ENCODE measurements at regions not wholly inside any gene's neighbourhood (a gene's known extent, or its start where the extent isn't known, plus 50 kb on each side); places are given as distances from the start of the nearest gene placed in this dataset.

- H4K8ac ChIP-seq (ENCODE audit: low read depth, low read length): no peak overlapping the region
- no peak overlapping the region for H3K27ac ChIP-seq (ENCODE audit: low read depth, low read length)
- H3K56ac ChIP-seq (ENCODE audit: low read length): no peak overlapping the region
- H2AK5ac ChIP-seq (ENCODE audit: low read length): no peak overlapping the region
- no peak overlapping the region for H2BK15ac ChIP-seq (replicated peaks; ENCODE audit: low read depth)
- no peaks in the 10 kb centered on the region for H3K79me1 ChIP-seq (ENCODE audit: low read length)
- no peak overlapping the region for H3K4ac ChIP-seq (ENCODE audit: low read depth, low read length)
- H3K4me1 ChIP-seq (ENCODE audit: control insufficient read depth, low read depth, low read length): no peaks in the 10 kb centered on the region
- H2BK120ac ChIP-seq (ENCODE audit: low read depth, low read length): no peak overlapping the region
- no peak overlapping the region for H3K18ac ChIP-seq (ENCODE audit: low read length)
- H4K5ac ChIP-seq (ENCODE audit: low read length): no peak overlapping the region
- no peak overlapping the region for H3K4me2 ChIP-seq (ENCODE audit: low read length)
- WGBS (ENCODE audit: extremely low coverage, insufficient coverage, low lambda C conversion rate): no CpG with 5 or more reads among the region's 17 CpGs
- no peak overlapping the region for H3K9ac ChIP-seq (ENCODE audit: low read length)
- no peak overlapping the region for H3K4me3 ChIP-seq (ENCODE audit: low read length)
- no peaks in the 10 kb centered on the region for H3K36me3 ChIP-seq (ENCODE audit: control insufficient read depth, insufficient read depth, low read length)
- no peak overlapping the region for H2BK5ac ChIP-seq (ENCODE audit: low read length)
- no peaks in the 10 kb centered on the region for H3K27me3 ChIP-seq (ENCODE audit: insufficient read depth, low read length, poor library complexity)
- no peak overlapping the region for H3K23ac ChIP-seq (ENCODE audit: low read length)
- DNase-seq: no peak
- H3K79me2 ChIP-seq (ENCODE audit: control insufficient read depth, insufficient read depth, low read length): no peaks in the 10 kb centered on the region
Observed at GRCh38 chr5:4229414-4230292, 634.0 kb downstream of the IRX1 start.

GRCh38 chr5:4230471-4230785 is 634.8 kb downstream of the IRX1 start:
- H3K4me2 ChIP-seq (ENCODE audit: low read length): no peak overlapping the region
- no peak overlapping the region for H3K4ac ChIP-seq (ENCODE audit: low read depth, low read length)
- WGBS (ENCODE audit: extremely low coverage, insufficient coverage, low lambda C conversion rate): no CpG with 5 or more reads among the region's 15 CpGs
- H3K4me3 ChIP-seq (ENCODE audit: low read length): no peak overlapping the region
- H3K79me1 ChIP-seq (ENCODE audit: low read length): no peaks in the 10 kb centered on the region
- no peak overlapping the region for H3K23ac ChIP-seq (ENCODE audit: low read length)
- no peak overlapping the region for H3K27ac ChIP-seq (ENCODE audit: low read depth, low read length)
- no peak overlapping the region for H3K56ac ChIP-seq (ENCODE audit: low read length)
- H3K9ac ChIP-seq (ENCODE audit: low read length): no peak overlapping the region
- no peak overlapping the region for H2BK15ac ChIP-seq (replicated peaks; ENCODE audit: low read depth)
- H2BK120ac ChIP-seq (ENCODE audit: low read depth, low read length): no peak overlapping the region
- no peaks in the 10 kb centered on the region for H3K27me3 ChIP-seq (ENCODE audit: insufficient read depth, low read length, poor library complexity)
- H3K4me1 ChIP-seq (ENCODE audit: control insufficient read depth, low read depth, low read length): no peaks in the 10 kb centered on the region
- no peaks in the 10 kb centered on the region for H3K79me2 ChIP-seq (ENCODE audit: control insufficient read depth, insufficient read depth, low read length)
- no peak overlapping the region for H4K5ac ChIP-seq (ENCODE audit: low read length)
- H2BK5ac ChIP-seq (ENCODE audit: low read length): no peak overlapping the region
- no peak for DNase-seq
- H2AK5ac ChIP-seq (ENCODE audit: low read length): no peak overlapping the region
- no peak overlapping the region for H4K8ac ChIP-seq (ENCODE audit: low read depth, low read length)
- no peak overlapping the region for H3K18ac ChIP-seq (ENCODE audit: low read length)
- no peaks in the 10 kb centered on the region for H3K36me3 ChIP-seq (ENCODE audit: control insufficient read depth, insufficient read depth, low read length)

GRCh38 chr5:4230786-4231641 is 635.4 kb downstream of the IRX1 start:
- no peaks in the 10 kb centered on the region for H3K79me1 ChIP-seq (ENCODE audit: low read length)
- H3K56ac ChIP-seq (ENCODE audit: low read length): no peak overlapping the region
- H3K27ac ChIP-seq (ENCODE audit: low read depth, low read length): no peak overlapping the region
- H3K36me3 ChIP-seq (ENCODE audit: control insufficient read depth, insufficient read depth, low read length): no peaks in the 10 kb centered on the region
- H4K8ac ChIP-seq (ENCODE audit: low read depth, low read length): no peak overlapping the region
- no peak overlapping the region for H4K5ac ChIP-seq (ENCODE audit: low read length)
- H3K4me2 ChIP-seq (ENCODE audit: low read length): no peak overlapping the region
- H3K79me2 ChIP-seq (ENCODE audit: control insufficient read depth, insufficient read depth, low read length): no peaks in the 10 kb centered on the region
- no peak overlapping the region for H3K18ac ChIP-seq (ENCODE audit: low read length)
- no peak overlapping the region for H2BK120ac ChIP-seq (ENCODE audit: low read depth, low read length)
- no peaks in the 10 kb centered on the region for H3K4me1 ChIP-seq (ENCODE audit: control insufficient read depth, low read depth, low read length)
- H2BK15ac ChIP-seq (replicated peaks; ENCODE audit: low read depth): no peak overlapping the region
- H3K9ac ChIP-seq (ENCODE audit: low read length): no peak overlapping the region
- no peak overlapping the region for H2AK5ac ChIP-seq (ENCODE audit: low read length)
- no peak overlapping the region for H3K4me3 ChIP-seq (ENCODE audit: low read length)
- no peak overlapping the region for H3K4ac ChIP-seq (ENCODE audit: low read depth, low read length)
- H3K23ac ChIP-seq (ENCODE audit: low read length): no peak overlapping the region
- WGBS (ENCODE audit: extremely low coverage, insufficient coverage, low lambda C conversion rate): no CpG with 5 or more reads among the region's 23 CpGs
- DNase-seq: peak; percentile 16
- no peak overlapping the region for H2BK5ac ChIP-seq (ENCODE audit: low read length)
- H3K27me3 ChIP-seq (ENCODE audit: insufficient read depth, low read length, poor library complexity): no peaks in the 10 kb centered on the region

GRCh38 chr5:4232084-4232483 is 636.5 kb downstream of the IRX1 start:
- Histone ChIP-seq H3K56ac (ENCODE audit: low read length) (no peak overlapping the region), H2BK15ac (replicated peaks; ENCODE audit: low read depth) (no peak overlapping the region), H2BK5ac (ENCODE audit: low read length) (no peak overlapping the region), H3K36me3 (ENCODE audit: control insufficient read depth, insufficient read depth, low read length) (no peaks in the 10 kb centered on the region), H2AK5ac (ENCODE audit: low read length) (no peak overlapping the region), H3K27ac (ENCODE audit: low read depth, low read length) (no peak overlapping the region), H3K9ac (ENCODE audit: low read length) (no peak overlapping the region), H2BK120ac (ENCODE audit: low read depth, low read length) (no peak overlapping the region), H3K4me3 (ENCODE audit: low read length) (no peak overlapping the region), H4K5ac (ENCODE audit: low read length) (no peak overlapping the region), H4K8ac (ENCODE audit: low read depth, low read length) (no peak overlapping the region), H3K4me2 (ENCODE audit: low read length) (no peak overlapping the region), H3K4ac (ENCODE audit: low read depth, low read length) (no peak overlapping the region), H3K18ac (ENCODE audit: low read length) (no peak overlapping the region), H3K23ac (ENCODE audit: low read length) (no peak overlapping the region), H3K4me1 (ENCODE audit: control insufficient read depth, low read depth, low read length) (no peaks in the 10 kb centered on the region), H3K79me1 (ENCODE audit: low read length) (no peaks in the 10 kb centered on the region), H3K27me3 (ENCODE audit: insufficient read depth, low read length, poor library complexity) (no peaks in the 10 kb centered on the region), H3K79me2 (ENCODE audit: control insufficient read depth, insufficient read depth, low read length) (no peaks in the 10 kb centered on the region)
- no CpG with 5 or more reads among the region's 1 CpG for WGBS (ENCODE audit: extremely low coverage, insufficient coverage, low lambda C conversion rate)
- no peak for DNase-seq

- Histone ChIP-seq H2BK15ac (replicated peaks; ENCODE audit: low read depth) (no peak overlapping the region), H2BK5ac (ENCODE audit: low read length) (no peak overlapping the region), H3K4me1 (ENCODE audit: control insufficient read depth, low read depth, low read length) (no peaks in the 10 kb centered on the region), H3K27ac (ENCODE audit: low read depth, low read length) (no peak overlapping the region), H3K4ac (ENCODE audit: low read depth, low read length) (no peak overlapping the region), H2BK120ac (ENCODE audit: low read depth, low read length) (no peak overlapping the region), H4K5ac (ENCODE audit: low read length) (no peak overlapping the region), H3K18ac (ENCODE audit: low read length) (no peak overlapping the region), H3K4me2 (ENCODE audit: low read length) (no peak overlapping the region), H3K9ac (ENCODE audit: low read length) (no peak overlapping the region), H3K27me3 (ENCODE audit: insufficient read depth, low read length, poor library complexity) (no peaks in the 10 kb centered on the region), H3K36me3 (ENCODE audit: control insufficient read depth, insufficient read depth, low read length) (no peaks in the 10 kb centered on the region), H3K79me1 (ENCODE audit: low read length) (no peaks in the 10 kb centered on the region), H3K79me2 (ENCODE audit: control insufficient read depth, insufficient read depth, low read length) (no peaks in the 10 kb centered on the region), H3K4me3 (ENCODE audit: low read length) (no peak overlapping the region), H2AK5ac (ENCODE audit: low read length) (no peak overlapping the region), H4K8ac (ENCODE audit: low read depth, low read length) (no peak overlapping the region), H3K56ac (ENCODE audit: low read length) (no peak overlapping the region), H3K23ac (ENCODE audit: low read length) (no peak overlapping the region)
- no CpG with 5 or more reads among the region's 5 CpGs for WGBS (ENCODE audit: extremely low coverage, insufficient coverage, low lambda C conversion rate)
- DNase-seq: peak; percentile 52
Observed at GRCh38 chr5:4233671-4234070, 638.0 kb downstream of the IRX1 start.
